Parathyroid adenoma (tissue), 2 donors: ENCODE measurements at regions not wholly inside any gene's neighbourhood (a gene's known extent, or its start where the extent isn't known, plus 50 kb on each side); places are given as distances from the start of the nearest gene placed in this dataset.

Source experiments
- H2AFZ ChIP-seq: fragments of 300-600 bp; sonication (generic); one replicate; pipeline ENCODE4 v1.7.0; 2017; ENCODE audit warnings: antibody characterized with exemption, mild to moderate bottlenecking
- H3K27ac ChIP-seq: fragments of 300-600 bp; sonication (generic); one replicate; pipeline ENCODE4 v1.7.0; 2017
- H3K27me3 ChIP-seq: fragments of 300-600 bp; sonication (generic); one replicate; pipeline ENCODE4 v1.7.0; 2017; ENCODE audit warnings: low read length; ENCODE audit not compliant: control insufficient read depth, insufficient read depth
- H3K36me3 ChIP-seq: fragments of 300-600 bp; sonication (generic); one replicate; pipeline ENCODE4 v1.7.0; 2017; ENCODE audit warnings: low read length; ENCODE audit not compliant: control insufficient read depth, insufficient read depth
- H3K4me1 ChIP-seq: fragments of 300-600 bp; sonication (generic); one replicate; pipeline ENCODE4 v1.7.0; 2017; ENCODE audit warnings: control low read depth
- H3K4me2 ChIP-seq: fragments of 300-600 bp; sonication (generic); one replicate; pipeline ENCODE4 v1.7.0; 2017; ENCODE audit warnings: low read length
- H3K4me3 ChIP-seq: fragments of 300-600 bp; sonication (generic); one replicate; pipeline ENCODE4 v1.7.0; 2017; ENCODE audit warnings: low read depth, low read length
- H3K79me2 ChIP-seq: fragments of 300-600 bp; sonication (generic); one replicate; pipeline ENCODE4 v1.7.0; 2017; ENCODE audit warnings: control low read depth
- H3K9ac ChIP-seq: fragments of 300-600 bp; sonication (generic); one replicate; pipeline ENCODE4 v1.7.0; 2017; ENCODE audit warnings: mild to moderate bottlenecking
- H3K9me3 ChIP-seq: fragments of 300-600 bp; sonication (generic); one replicate; pipeline ENCODE4 v1.7.0; 2017; ENCODE audit warnings: low read length; ENCODE audit not compliant: control insufficient read depth
- CTCF ChIP-seq: fragments of 300-600 bp; sonication (generic); IDR thresholded peaks from one replicate; pipeline ENCODE4 v1.7.0; 2017; ENCODE audit warnings: antibody characterized with exemption, mild to moderate bottlenecking
- donor health status: primary hyperparathyroidism.

- TF ChIP-seq CTCF: no peak
- Histone ChIP-seq H2AFZ (no peak overlapping the region), H3K9ac (no peak overlapping the region), H3K4me3 (no peak overlapping the region), H3K9me3 (peaks cover 4% of the 10 kb centered on the region), H3K27me3 (no peaks in the 10 kb centered on the region), H3K79me2 (no peaks in the 10 kb centered on the region), H3K4me1 (no peaks in the 10 kb centered on the region), H3K36me3 (no peaks in the 10 kb centered on the region), H3K27ac (no peak overlapping the region), H3K4me2 (no peak overlapping the region)
Measured at GRCh38 chr4:110710070-110710469, 87.2 kb upstream of the PITX2 start.

- Histone ChIP-seq H2AFZ (no peak overlapping the region), H3K9ac (no peak overlapping the region), H3K79me2 (no peaks in the 10 kb centered on the region), H3K4me1 (no peaks in the 10 kb centered on the region), H3K4me3 (no peak overlapping the region), H3K27ac (no peak overlapping the region), H3K36me3 (no peaks in the 10 kb centered on the region), H3K9me3 (peaks cover 4% of the 10 kb centered on the region), H3K4me2 (no peak overlapping the region), H3K27me3 (no peaks in the 10 kb centered on the region)
- TF ChIP-seq CTCF: no peak
Measured at GRCh38 chr4:110712486-110712885, 89.6 kb upstream of the PITX2 start.

DNA sequence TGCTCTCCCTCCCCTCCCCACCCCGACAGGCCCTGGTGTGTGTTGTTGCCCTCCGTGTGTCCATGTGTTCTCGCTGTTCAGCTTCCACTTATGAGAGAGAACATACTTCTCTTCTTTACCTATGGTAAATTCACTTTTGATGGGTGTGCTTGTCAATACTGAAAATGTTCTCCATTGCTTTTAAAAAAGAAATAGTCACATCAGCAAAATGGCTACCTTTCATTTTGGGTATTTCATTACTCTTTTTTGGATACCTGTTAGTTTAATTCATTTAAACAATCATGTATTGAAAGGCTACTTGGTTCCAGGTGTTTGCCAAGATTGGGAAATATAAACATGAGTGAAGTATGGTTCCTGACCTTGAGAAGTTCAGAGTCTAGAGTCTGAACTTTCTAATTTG lies 107.4 kb upstream of the PITX2 start:
- Histone ChIP-seq H3K36me3 (no peaks in the 10 kb centered on the region), H3K9ac (no peak overlapping the region), H3K4me3 (no peak overlapping the region), H3K4me1 (no peaks in the 10 kb centered on the region), H3K27me3 (no peaks in the 10 kb centered on the region), H3K27ac (no peak overlapping the region), H3K4me2 (no peak overlapping the region), H3K79me2 (no peaks in the 10 kb centered on the region), H3K9me3 (no peaks in the 10 kb centered on the region), H2AFZ (no peak overlapping the region)
- TF ChIP-seq CTCF: no peak

DNA sequence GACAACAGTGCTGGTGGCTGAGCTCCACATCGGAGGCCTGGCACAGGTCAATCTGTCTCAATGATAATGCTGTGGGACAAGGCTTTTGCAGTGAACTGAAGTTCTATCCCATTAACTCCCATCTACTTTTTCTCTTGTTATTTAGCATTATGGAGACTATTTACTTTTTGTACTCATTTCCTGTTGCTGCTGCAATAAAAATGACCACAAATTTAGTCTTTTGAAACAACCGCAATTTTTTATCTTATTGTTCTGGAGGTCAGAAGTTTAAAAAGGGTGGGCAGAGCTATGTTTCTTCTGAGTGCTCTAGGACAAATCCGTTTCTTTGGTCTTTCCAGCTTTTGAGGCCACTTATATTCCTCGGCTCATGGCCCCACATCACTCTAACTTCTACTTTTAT lies 111.0 kb upstream of the PITX2 start:
- Histone ChIP-seq H3K4me1 (no peaks in the 10 kb centered on the region), H2AFZ (no peak overlapping the region), H3K27ac (no peak overlapping the region), H3K36me3 (no peaks in the 10 kb centered on the region), H3K4me3 (no peak overlapping the region), H3K79me2 (no peaks in the 10 kb centered on the region), H3K4me2 (no peak overlapping the region), H3K9ac (no peak overlapping the region), H3K27me3 (no peaks in the 10 kb centered on the region), H3K9me3 (no peaks in the 10 kb centered on the region)
- TF ChIP-seq CTCF: no peak

DNA sequence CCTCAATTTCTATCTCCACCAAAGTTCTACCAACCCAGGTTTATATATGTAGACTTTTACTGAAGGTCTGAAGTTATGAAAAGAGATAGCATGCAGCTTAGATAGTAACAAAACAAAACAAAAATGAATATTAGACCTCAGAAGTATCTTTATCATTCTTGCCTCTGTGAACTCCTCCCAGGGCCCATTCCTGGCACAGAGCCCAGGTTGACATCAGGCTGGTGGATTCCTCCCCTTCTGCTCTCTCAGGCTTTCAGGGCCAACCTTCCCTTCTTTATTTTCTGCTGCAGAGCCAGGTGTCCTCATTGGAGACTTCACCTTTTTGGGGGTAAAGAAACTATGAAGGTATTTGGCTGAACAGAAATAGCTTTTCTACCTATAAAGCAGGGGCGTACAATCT lies 112.8 kb upstream of the PITX2 start:
- Histone ChIP-seq H3K79me2 (no peaks in the 10 kb centered on the region), H3K9ac (no peak overlapping the region), H3K9me3 (no peaks in the 10 kb centered on the region), H3K4me2 (no peak overlapping the region), H3K4me3 (no peak overlapping the region), H3K36me3 (no peaks in the 10 kb centered on the region), H2AFZ (no peak overlapping the region), H3K27ac (no peak overlapping the region), H3K27me3 (no peaks in the 10 kb centered on the region), H3K4me1 (no peaks in the 10 kb centered on the region)
- TF ChIP-seq CTCF: no peak
